ENCODE measurements at regions not wholly inside any gene's neighbourhood (a gene's known extent, or its start where the extent isn't known, plus 50 kb on each side); places are given as distances from the start of the nearest gene placed in this dataset.

- TF ChIP-seq POLR2A (IDR thresholded peaks at IDR 0.05) (no peak), CTCF (IDR thresholded peaks at IDR 0.05) (no peak), POLR2AphosphoS5 (IDR thresholded peaks at IDR 0.05) (no peak), EP300 (IDR thresholded peaks at IDR 0.05) (no peak)
Measured at GRCh38 chr6:71028877-71029252, 72.0 kb upstream of the B3GAT2 start.
